PC-9 (cell line): ENCODE measurements at regions not wholly inside any gene's neighbourhood (a gene's known extent, or its start where the extent isn't known, plus 50 kb on each side); places are given as distances from the start of the nearest gene placed in this dataset.

ENCODE experiments used
- BruUV-seq: library from RNA; stranded (reverse); fragments of 400-500 nt; replicated peaks from 2 replicates; lab custom pipeline; 2021; lab: Mats Ljungman, UMichigan
- CTCF ChIA-PET: fragments of 300-600 bp; sonication (Branson Sonifier 250); formaldehyde crosslinking; loops from one replicate; lab custom pipeline; 2022; ENCODE audit warnings: antibody characterized with exemption; lab: Charles Lee
- POLR2A ChIA-PET: fragments of 300-600 bp; sonication (Branson Sonifier 250); formaldehyde crosslinking; loops from one replicate; lab custom pipeline; 2022; ENCODE audit warnings: antibody characterized with exemption; ENCODE audit not compliant: unreplicated experiment; lab: Charles Lee
- DNase-seq, 2 experiments: peaks; one replicate each; pipeline versions ENCODE4 v3.0.0 to v3.0.0-alpha.2; 2015 to 2022; ENCODE audit warnings: mixed read lengths in 1 of 2
- H2AFZ ChIP-seq: fragments of 200-600 bp; sonication (generic); 2 replicates; pipeline ENCODE4 v1.8.1; 2017; ENCODE audit warnings: antibody characterized with exemption
- H3F3A ChIP-seq: fragments of 200-600 bp; sonication (generic); 2 replicates; pipeline ENCODE4 v1.8.1; 2017; ENCODE audit warnings: antibody characterized with exemption, mild to moderate bottlenecking, low read depth; ENCODE audit not compliant: insufficient read depth
- H3K27ac ChIP-seq: fragments of 200-600 bp; sonication (generic); 2 replicates; pipeline ENCODE4 v1.6.1; 2016; ENCODE audit warnings: mixed run types
- H3K27me3 ChIP-seq: fragments of 200-600 bp; sonication (generic); 2 replicates; pipeline ENCODE4 v1.6.1; 2016; ENCODE audit warnings: low read depth, mixed run types; ENCODE audit not compliant: insufficient read depth
- H3K36me3 ChIP-seq: fragments of 200-600 bp; sonication (generic); 2 replicates; pipeline ENCODE4 v1.6.1; 2016; ENCODE audit warnings: low read depth, mixed run types
- H3K4me1 ChIP-seq: fragments of 200-600 bp; sonication (generic); replicated peaks from 2 replicates; pipeline ENCODE4 v1.6.1; 2016; ENCODE audit warnings: mixed run types; ENCODE audit not compliant: insufficient read depth
- H3K4me2 ChIP-seq: fragments of 200-600 bp; sonication (generic); 2 replicates; pipeline ENCODE4 v1.6.1; 2017; ENCODE audit warnings: mixed run types
- H3K4me3 ChIP-seq: fragments of 200-600 bp; sonication (generic); 2 replicates; pipeline ENCODE4 v1.6.1; 2016; ENCODE audit warnings: mixed run types
- H3K79me2 ChIP-seq: fragments of 200-600 bp; sonication (generic); 2 replicates; pipeline ENCODE4 v1.6.1; 2017; ENCODE audit warnings: low read depth, mixed run types
- H3K9me2 ChIP-seq: fragments of 200-600 bp; sonication (generic); 2 replicates; pipeline ENCODE4 v1.8.1; 2017; ENCODE audit warnings: mild to moderate bottlenecking; ENCODE audit not compliant: insufficient read depth
- H3K9me3 ChIP-seq: fragments of 200-600 bp; sonication (generic); 2 replicates; pipeline ENCODE4 v1.8.1; 2016; ENCODE audit warnings: low read depth; ENCODE audit not compliant: insufficient read depth
- H4K20me1 ChIP-seq: fragments of 200-600 bp; sonication (generic); 2 replicates; pipeline ENCODE4 v1.8.1; 2017; ENCODE audit not compliant: insufficient read depth
- EZH2 ChIP-seq: fragments of 200-600 bp; sonication (generic); IDR thresholded peaks from 2 replicates; pipeline ENCODE4 v1.8.0; 2017; ENCODE audit warnings: antibody characterized with exemption, low read depth
- intact Hi-C: fragments of 100-400 bp; cut with micrococcal nuclease; formaldehyde crosslinking; loops from one replicate; pipeline ENCODE4 v1.10.0; 2022; ENCODE audit not compliant: unreplicated experiment
- TF ChIP-seq, protein P1 (sequence below): fragments of 200-600 bp; sonication (generic); conservative IDR thresholded peaks from 2 replicates; pipeline ENCODE4 v1.6.1; 2017; ENCODE audit warnings: mixed run types, antibody characterized with exemption, mild to moderate bottlenecking, moderate library complexity

DNA sequence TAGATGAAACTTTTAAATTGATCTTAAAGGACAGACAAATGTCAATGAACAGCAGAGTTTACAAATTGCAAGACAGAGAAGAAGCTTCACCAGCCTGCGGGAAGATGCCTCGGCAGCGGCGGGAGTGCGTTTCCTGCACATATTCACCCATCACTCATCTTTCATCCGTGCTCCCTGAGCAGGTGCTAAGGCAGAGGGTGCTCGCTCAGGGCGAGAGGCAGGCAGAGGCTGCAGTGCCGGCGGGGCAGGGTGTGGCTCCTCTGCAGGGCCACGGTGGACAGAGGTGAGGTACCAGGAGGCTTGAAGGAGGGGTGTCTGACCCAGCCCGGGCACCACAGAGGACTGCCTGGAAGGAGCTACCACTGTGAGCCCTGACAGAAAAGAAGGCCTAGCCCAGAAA is 155.2 kb upstream of the PPP2R2D start:
- H3K27me3 ChIP-seq: peaks cover 73% of the 10 kb centered on the region
- intact Hi-C loops: no loop called here
- BruUV-seq: no TSS peak
- no peak overlapping the region for H3K27ac ChIP-seq
- H3F3A ChIP-seq: no peaks in the 10 kb centered on the region
- no peaks in the 10 kb centered on the region for H3K36me3 ChIP-seq
- no peaks in the 10 kb centered on the region for H4K20me1 ChIP-seq
- no peak overlapping the region for H2AFZ ChIP-seq
- H3K4me3 ChIP-seq: no peak overlapping the region
- H3K4me1 ChIP-seq: no peaks in the 10 kb centered on the region
- H3K4me2 ChIP-seq: no peak overlapping the region
- H3K9me2 ChIP-seq: no peaks in the 10 kb centered on the region
- no peak for TF ChIP-seq EZH2
- TF ChIP-seq, protein P1, sequence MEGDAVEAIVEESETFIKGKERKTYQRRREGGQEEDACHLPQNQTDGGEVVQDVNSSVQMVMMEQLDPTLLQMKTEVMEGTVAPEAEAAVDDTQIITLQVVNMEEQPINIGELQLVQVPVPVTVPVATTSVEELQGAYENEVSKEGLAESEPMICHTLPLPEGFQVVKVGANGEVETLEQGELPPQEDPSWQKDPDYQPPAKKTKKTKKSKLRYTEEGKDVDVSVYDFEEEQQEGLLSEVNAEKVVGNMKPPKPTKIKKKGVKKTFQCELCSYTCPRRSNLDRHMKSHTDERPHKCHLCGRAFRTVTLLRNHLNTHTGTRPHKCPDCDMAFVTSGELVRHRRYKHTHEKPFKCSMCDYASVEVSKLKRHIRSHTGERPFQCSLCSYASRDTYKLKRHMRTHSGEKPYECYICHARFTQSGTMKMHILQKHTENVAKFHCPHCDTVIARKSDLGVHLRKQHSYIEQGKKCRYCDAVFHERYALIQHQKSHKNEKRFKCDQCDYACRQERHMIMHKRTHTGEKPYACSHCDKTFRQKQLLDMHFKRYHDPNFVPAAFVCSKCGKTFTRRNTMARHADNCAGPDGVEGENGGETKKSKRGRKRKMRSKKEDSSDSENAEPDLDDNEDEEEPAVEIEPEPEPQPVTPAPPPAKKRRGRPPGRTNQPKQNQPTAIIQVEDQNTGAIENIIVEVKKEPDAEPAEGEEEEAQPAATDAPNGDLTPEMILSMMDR: no peak
- CTCF ChIA-PET: no interaction called here
- POLR2A ChIA-PET: no interaction called here
- no peaks in the 10 kb centered on the region for H3K79me2 ChIP-seq
- DNase-seq: no peak
- no peaks in the 10 kb centered on the region for H3K9me3 ChIP-seq

DNA sequence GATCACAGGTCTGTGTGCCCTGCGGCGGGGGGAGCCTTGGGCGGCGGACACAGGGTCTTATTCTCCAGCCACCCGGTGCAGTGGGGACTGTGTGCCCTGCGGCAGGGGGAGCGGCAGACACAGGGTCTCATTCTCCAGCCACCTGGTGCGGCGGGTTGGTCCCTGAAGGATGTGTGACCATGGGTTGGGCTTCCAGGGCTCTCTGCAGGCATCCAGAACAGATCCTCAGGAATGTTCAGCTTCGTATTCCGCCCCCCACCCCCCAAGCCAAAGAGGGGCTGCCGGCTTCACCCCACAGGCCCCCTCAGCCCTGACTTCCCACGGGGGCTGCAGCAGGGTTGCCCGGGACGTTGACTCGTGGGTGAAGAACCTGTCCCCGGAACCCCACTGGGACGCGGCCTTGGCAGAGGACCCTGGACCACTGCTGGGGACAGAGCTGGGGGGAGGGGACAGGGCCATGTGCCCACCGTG is 154.5 kb upstream of the PPP2R2D start:
- intact Hi-C loops: no loop called here
- POLR2A ChIA-PET: no interaction called here
- no peaks in the 10 kb centered on the region for H3K36me3 ChIP-seq
- no peaks in the 10 kb centered on the region for H3F3A ChIP-seq
- peaks cover 77% of the 10 kb centered on the region for H3K27me3 ChIP-seq
- no peaks in the 10 kb centered on the region for H3K79me2 ChIP-seq
- no peak overlapping the region for H3K27ac ChIP-seq
- no peaks in the 10 kb centered on the region for H3K4me1 ChIP-seq
- CTCF ChIA-PET: no interaction called here
- H3K4me2 ChIP-seq: no peak overlapping the region
- H4K20me1 ChIP-seq: no peaks in the 10 kb centered on the region
- no peak for TF ChIP-seq EZH2
- TF ChIP-seq, protein P1: no peak
- H2AFZ ChIP-seq: no peak overlapping the region
- no peaks in the 10 kb centered on the region for H3K9me3 ChIP-seq
- no peak for DNase-seq
- H3K9me2 ChIP-seq: no peaks in the 10 kb centered on the region
- no TSS peak for BruUV-seq
- H3K4me3 ChIP-seq: no peak overlapping the region

DNA sequence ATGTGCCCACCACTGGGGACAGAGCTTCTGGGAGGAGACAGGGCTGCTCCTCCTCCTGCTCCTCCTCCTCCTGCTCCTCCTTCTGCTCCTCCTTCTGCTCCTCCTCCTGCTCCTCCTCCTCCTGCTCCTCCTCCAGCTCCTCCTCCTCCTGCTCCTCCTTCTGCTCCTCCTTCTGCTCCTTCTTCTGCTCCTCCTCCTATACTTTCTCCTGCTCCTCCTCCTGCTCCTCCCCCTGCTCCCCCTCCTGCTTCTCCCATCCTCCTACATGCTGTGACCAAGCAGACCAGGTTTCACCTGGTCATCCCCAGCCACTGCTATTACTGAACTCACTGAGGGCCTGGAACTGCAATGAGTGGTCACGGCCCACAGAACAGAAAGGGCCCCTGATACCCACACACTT is 154.0 kb upstream of the PPP2R2D start:
- no peak for DNase-seq
- no peak for TF ChIP-seq EZH2
- TF ChIP-seq, protein P1: no peak
- Histone ChIP-seq H3K9me2 (no peaks in the 10 kb centered on the region), H3K27me3 (peaks cover 77% of the 10 kb centered on the region), H3K27ac (no peak overlapping the region), H3K4me3 (no peak overlapping the region), H4K20me1 (no peaks in the 10 kb centered on the region), H3K4me1 (no peaks in the 10 kb centered on the region), H3K4me2 (no peak overlapping the region), H2AFZ (no peak overlapping the region), H3F3A (no peaks in the 10 kb centered on the region), H3K79me2 (no peaks in the 10 kb centered on the region), H3K36me3 (no peaks in the 10 kb centered on the region), H3K9me3 (no peaks in the 10 kb centered on the region)
- CTCF ChIA-PET: no interaction called here
- no TSS peak for BruUV-seq
- intact Hi-C loops: no loop called here
- POLR2A ChIA-PET: no interaction called here
